GM12874 (cell line): ENCODE measurements at regions not wholly inside any gene's neighbourhood (a gene's known extent, or its start where the extent isn't known, plus 50 kb on each side); places are given as distances from the start of the nearest gene placed in this dataset.

Source experiments
- CTCF ChIP-seq: IDR thresholded peaks from 2 replicates; pipeline ENCODE4 v1.5.1; 2011; ENCODE audit warnings: low read depth, mild to moderate bottlenecking, control low read depth, low read length, moderate library complexity; ENCODE audit not compliant: insufficient read depth

GRCh38 chr21:14688412-14688811 is 142.3 kb upstream of the SAMSN1 start:
- no peak for TF ChIP-seq CTCF

- TF ChIP-seq CTCF: no peak
These were observed 141.1 kb upstream of the SAMSN1 start for GRCh38 chr21:14687268-14687625.

GRCh38 chr21:14686466-14687267 is 140.6 kb upstream of the SAMSN1 start:
- TF ChIP-seq CTCF: no peak

- TF ChIP-seq CTCF: no peak
These were observed 139.5 kb upstream of the SAMSN1 start for GRCh38 chr21:14685568-14685967.

- no peak for TF ChIP-seq CTCF
These were observed 138.0 kb upstream of the SAMSN1 start for GRCh38 chr21:14684071-14684470.

GRCh38 chr21:14683063-14683462 is 136.9 kb upstream of the SAMSN1 start:
- TF ChIP-seq CTCF: no peak

GRCh38 chr21:14678973-14679574 is 133.0 kb upstream of the SAMSN1 start:
- TF ChIP-seq CTCF: no peak
